Body of pancreas (tissue), 4 donors: ENCODE measurements at regions not wholly inside any gene's neighbourhood (a gene's known extent, or its start where the extent isn't known, plus 50 kb on each side); places are given as distances from the start of the nearest gene placed in this dataset.

Experiments
- ATAC-seq: fragments of 150-250 bp; one replicate; pipeline ENCODE4 v1.9.1; 2016
- DNase-seq, 4 donors: peaks; one replicate each; pipeline ENCODE4 v3.0.0-alpha.2; 2019
- H3K27ac ChIP-seq, 4 donors: fragments of 200-600 bp; sonication (generic); 1 replicate in 3 of 4; 2 replicates in 1 of 4; pipeline versions ENCODE4 v1.5.1 to v1.6.1; 2016 to 2019; ENCODE audit warnings: mild to moderate bottlenecking in 1 of 4, mixed read lengths in 1 of 4, moderate library complexity in 1 of 4
- H3K27me3 ChIP-seq, 2 donors: fragments of 200-600 bp; sonication (generic); one replicate each; pipeline ENCODE4 v1.6.0; 2016; ENCODE audit warnings: mild to moderate bottlenecking in 1 of 2
- H3K36me3 ChIP-seq, 2 donors: fragments of 200-600 bp; sonication (generic); replicated peaks in 1 of 2; 2 replicates each; pipeline ENCODE4 v1.5.1; 2016; ENCODE audit warnings: low read depth in 2 of 2; ENCODE audit not compliant: insufficient read depth in 1 of 2
- H3K4me1 ChIP-seq: fragments of 200-600 bp; sonication (generic); one replicate; pipeline ENCODE4 v1.6.0; 2016
- H3K4me3 ChIP-seq, 2 donors: fragments of 200-600 bp; sonication (generic); 1 replicate in 1 of 2; 2 replicates in 1 of 2; pipeline ENCODE4 v1.5.1; 2016 to 2019
- H3K9me3 ChIP-seq, 3 donors: fragments of 200-600 bp; sonication (generic); 1 replicate in 2 of 3; 2 replicates in 1 of 3; pipeline ENCODE4 v1.5.1; 2016
- CTCF ChIP-seq, 7 experiments: fragments of 450-650 bp in 4 of 7; fragments of 200-600 bp in 3 of 7; sonication (generic) in 3 of 7; IDR thresholded peaks; one replicate each; pipeline ENCODE4 v1.5.1; 2016 to 2019; ENCODE audit warnings: antibody characterized with exemption in 7 of 7
- POLR2A ChIP-seq, 3 donors: fragments of 450-650 bp; IDR thresholded peaks; one replicate each; pipeline ENCODE4 v1.6.1; 2016; ENCODE audit warnings: antibody characterized with exemption in 3 of 3, mild to moderate bottlenecking in 2 of 3
- WGBS, 2 donors: methylation state at CpG; one replicate each; pipeline ENCODE4 v1.1.5; 2017; 5-methylcytosine and 5-hydroxymethylcytosine counted together
- intact Hi-C: fragments of 100-400 bp; cut with DNase I; formaldehyde crosslinking; loops from one replicate; pipeline ENCODE4 v1.15.1; 2023

- no peak for TF ChIP-seq CTCF (IDR thresholded peaks at IDR 0.05)
- TF ChIP-seq POLR2A (IDR thresholded peaks at IDR 0.05) = no peak
- H3K27ac ChIP-seq = no peak overlapping the region
- intact Hi-C loops = no loop called here
- H3K9me3 ChIP-seq = no peaks in the 10 kb centered on the region
- 73 to 74% methylated on average over 3 of the region's 3 CpGs for WGBS, 2 donors
- H3K27me3 ChIP-seq = no peaks in the 10 kb centered on the region
- ATAC-seq = no peak
- no peaks in the 10 kb centered on the region for H3K4me1 ChIP-seq
- no peak overlapping the region for H3K4me3 ChIP-seq
- no peak for DNase-seq
- no peaks in the 10 kb centered on the region for H3K36me3 ChIP-seq
Measured at GRCh38 chr1:191346381-191346780, 811.9 kb upstream of the RGS18 start.

GRCh38 chr1:191348328-191348727 is 809.9 kb upstream of the RGS18 start:
- H3K4me3 ChIP-seq = no peak overlapping the region
- 88 to 93% methylated on average over 3 of the region's 3 CpGs for WGBS, 2 donors

GRCh38 chr1:191350938-191351337 is 807.3 kb upstream of the RGS18 start:
- H3K4me3 ChIP-seq = no peak overlapping the region
- H3K27me3 ChIP-seq = no peaks in the 10 kb centered on the region
- intact Hi-C loops = no loop called here
- no peaks in the 10 kb centered on the region for H3K9me3 ChIP-seq
- H3K4me1 ChIP-seq = no peaks in the 10 kb centered on the region
- 0% methylated on average over 1 of the region's 1 CpG for WGBS, 2 donors
- H3K27ac ChIP-seq = no peak overlapping the region
- TF ChIP-seq POLR2A (IDR thresholded peaks at IDR 0.05) = no peak
- TF ChIP-seq CTCF (IDR thresholded peaks at IDR 0.05) = no peak
- no peak for ATAC-seq
- no peaks in the 10 kb centered on the region for H3K36me3 ChIP-seq
- no peak for DNase-seq

More at GRCh38 chr1:191348328-191348727, 809.9 kb upstream of the RGS18 start:
- ATAC-seq (no peak), DNase-seq (no peak)
- H3K27ac ChIP-seq = no peak overlapping the region
- TF ChIP-seq POLR2A (IDR thresholded peaks at IDR 0.05) (no peak), CTCF (IDR thresholded peaks at IDR 0.05) (no peak)
- H3K4me1 ChIP-seq = no peaks in the 10 kb centered on the region
- no peaks in the 10 kb centered on the region for H3K27me3 ChIP-seq
- no peaks in the 10 kb centered on the region for H3K36me3 ChIP-seq
- no peaks in the 10 kb centered on the region for H3K9me3 ChIP-seq
- intact Hi-C loops = no loop called here

- no peaks in the 10 kb centered on the region for H3K4me1 ChIP-seq
- H3K27ac ChIP-seq = no peak overlapping the region
- ATAC-seq (no peak), DNase-seq (no peak)
- 90 to 92% methylated on average over 1 of the region's 1 CpG for WGBS, 2 donors
- intact Hi-C loops = no loop called here
- H3K9me3 ChIP-seq = no peaks in the 10 kb centered on the region
- no peaks in the 10 kb centered on the region for H3K36me3 ChIP-seq
- no peaks in the 10 kb centered on the region for H3K27me3 ChIP-seq
- TF ChIP-seq CTCF (IDR thresholded peaks at IDR 0.05) (no peak), POLR2A (IDR thresholded peaks at IDR 0.05) (no peak)
- no peak overlapping the region for H3K4me3 ChIP-seq
Measured at GRCh38 chr1:191358724-191359123, 799.5 kb upstream of the RGS18 start.

- DNase-seq (no peak), ATAC-seq (no peak)
- TF ChIP-seq POLR2A (IDR thresholded peaks at IDR 0.05) = no peak
- TF ChIP-seq CTCF (IDR thresholded peaks at IDR 0.05) = no peak
- H3K4me3 ChIP-seq = no peak overlapping the region
- intact Hi-C loops = no loop called here
- peaks cover 9% of the 10 kb centered on the region for H3K4me1 ChIP-seq
- no peak overlapping the region for H3K27ac ChIP-seq
- H3K27me3 ChIP-seq = no peaks in the 10 kb centered on the region
- no peaks in the 10 kb centered on the region for H3K36me3 ChIP-seq
- H3K9me3 ChIP-seq = no peaks in the 10 kb centered on the region
- 88 to 91% methylated on average over 1 of the region's 1 CpG for WGBS, 2 donors
Measured at GRCh38 chr1:191366686-191367085, 791.6 kb upstream of the RGS18 start.
